RCC 7860 (cell line): ENCODE measurements at regions not wholly inside any gene's neighbourhood (a gene's known extent, or its start where the extent isn't known, plus 50 kb on each side); places are given as distances from the start of the nearest gene placed in this dataset.
"Not testable (repeated sequence)": the region's sequence is repeated elsewhere in the genome, so short reads cannot be mapped to it uniquely, and the experiment has no call there.

Experiments
- DNase-seq: peaks from one replicate; pipeline ENCODE4 v3.0.0-alpha.2; 2015; ENCODE audit warnings: low spot score
- FAIRE-seq: peaks from 2 replicates; lab custom pipeline; 2012; peaks lifted over from hg19 to GRCh38; lab: Jason Lieb, UNC

DNA sequence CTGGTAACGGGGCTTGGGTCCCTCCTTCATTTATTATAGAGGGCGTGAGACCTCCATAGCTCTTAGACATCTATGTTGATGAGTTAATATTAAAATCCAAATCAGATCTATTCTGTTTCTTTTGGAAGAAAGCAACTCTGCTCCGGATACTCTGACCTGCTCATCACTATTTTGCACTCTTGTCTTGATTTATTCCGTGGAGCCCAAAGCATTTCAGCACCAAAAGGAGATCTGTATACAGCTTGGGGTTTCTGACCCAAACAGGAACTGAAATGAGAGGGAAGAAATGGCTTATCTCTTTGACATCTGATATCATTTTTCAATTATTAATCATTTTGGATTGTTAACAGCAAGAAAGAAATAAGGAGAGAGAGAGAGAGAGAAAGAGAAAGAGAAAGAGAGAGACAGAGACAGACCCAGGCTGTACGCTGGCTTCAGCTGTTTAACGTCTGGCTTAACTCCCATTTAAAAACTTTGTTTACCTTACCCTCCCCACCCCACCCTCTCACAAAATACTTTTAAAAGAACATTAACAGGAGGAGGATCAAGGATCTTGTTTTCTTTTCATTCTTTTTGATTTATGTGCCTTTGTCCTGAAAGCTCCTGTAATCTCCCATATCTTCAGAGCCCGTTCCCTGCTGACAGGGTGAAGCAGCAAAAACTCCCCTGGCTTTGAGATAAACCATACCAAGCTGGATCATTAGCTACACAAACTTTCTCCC lies 231.4 kb upstream of the TUT7 start:
- FAIRE-seq (no peak), DNase-seq (no peak)

DNA sequence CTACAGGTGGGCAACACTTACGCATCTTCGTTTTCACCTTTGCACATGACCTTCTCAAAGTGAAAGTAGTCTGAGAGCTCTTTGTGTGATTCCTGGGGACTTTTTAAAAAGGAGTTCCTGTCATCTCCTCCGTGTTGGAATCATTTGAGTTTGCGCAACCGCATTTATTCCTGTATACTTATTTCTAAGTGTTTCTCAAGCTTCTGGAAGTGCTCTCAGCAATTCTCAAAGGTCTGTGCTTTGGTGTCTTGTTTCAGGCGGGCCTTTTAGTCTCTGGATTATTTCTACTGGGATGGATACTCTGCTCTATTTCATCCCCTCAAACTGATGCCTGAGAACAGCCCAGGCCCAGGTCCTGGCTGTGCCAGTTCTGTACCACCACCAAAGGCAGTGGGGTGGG lies 226.5 kb upstream of the TUT7 start:
- no peak for DNase-seq
- FAIRE-seq: no peak

DNA sequence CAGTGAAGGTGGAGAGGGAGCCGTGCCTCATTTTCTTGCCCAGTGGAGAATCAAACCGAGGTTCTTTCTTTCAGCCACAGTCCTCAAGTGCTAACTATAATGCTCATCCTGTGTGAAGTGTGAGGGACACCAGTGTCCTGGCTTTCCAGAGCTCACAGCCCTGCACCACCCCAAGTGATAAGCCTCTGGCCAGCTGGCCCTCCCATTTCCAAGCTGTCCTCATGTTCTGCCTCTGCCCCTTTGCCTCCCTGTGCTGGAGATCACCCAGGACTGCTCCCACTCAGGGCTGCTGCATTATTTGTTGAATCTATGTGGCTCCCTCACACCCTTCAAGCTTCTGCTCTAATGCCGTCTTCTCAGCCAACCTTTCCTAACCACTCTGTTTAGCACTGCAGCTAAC lies 224.5 kb upstream of the TUT7 start:
- FAIRE-seq: no peak

DNA sequence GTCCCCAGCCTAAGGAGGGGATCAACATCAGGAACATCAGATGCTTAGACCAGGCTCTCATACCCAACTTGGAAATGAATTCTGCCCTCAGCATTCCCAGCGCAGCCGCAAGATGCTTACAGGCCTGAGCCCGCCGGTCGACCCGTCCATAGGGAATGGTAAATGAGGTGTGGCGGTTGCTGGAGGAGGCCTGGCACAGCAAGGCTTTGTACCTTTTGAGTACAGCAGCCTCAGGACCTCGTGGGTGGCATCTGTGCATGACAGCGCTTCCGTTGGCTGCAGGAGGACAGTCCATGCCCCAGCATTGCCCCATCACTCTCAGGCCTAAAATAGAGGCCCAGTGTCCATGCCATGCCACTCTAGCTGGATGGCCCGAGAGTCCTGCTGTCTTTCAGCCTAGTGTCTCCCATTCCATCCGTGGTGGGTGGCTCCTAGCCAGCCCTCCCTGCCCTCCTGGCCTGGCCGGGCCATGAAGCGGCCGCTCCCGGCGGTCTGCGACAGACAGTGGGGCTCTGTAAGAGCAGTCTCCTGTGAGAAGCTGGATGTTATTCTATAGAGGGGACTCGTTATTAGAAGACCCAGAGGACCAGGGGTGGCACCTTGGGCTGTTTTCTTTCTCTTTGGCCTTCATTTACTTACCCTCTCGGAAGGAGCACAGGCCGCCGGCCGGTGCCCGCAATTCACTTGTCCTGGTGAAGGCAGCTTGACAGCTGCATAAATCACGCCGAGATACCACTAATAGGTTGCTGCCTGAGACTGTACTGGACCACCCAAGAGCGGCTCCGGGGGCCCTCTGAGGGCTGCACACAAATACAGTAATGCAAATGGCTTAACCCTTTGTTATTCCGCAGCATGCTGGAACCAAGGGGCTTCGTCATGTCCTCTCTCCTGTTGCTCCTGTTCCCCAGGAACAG lies 223.5 kb upstream of the TUT7 start:
- DNase-seq (no peak), FAIRE-seq (no peak)

More for the DNA sequence above, 224.5 kb upstream of the TUT7 start:
- DNase-seq: no peak

DNA sequence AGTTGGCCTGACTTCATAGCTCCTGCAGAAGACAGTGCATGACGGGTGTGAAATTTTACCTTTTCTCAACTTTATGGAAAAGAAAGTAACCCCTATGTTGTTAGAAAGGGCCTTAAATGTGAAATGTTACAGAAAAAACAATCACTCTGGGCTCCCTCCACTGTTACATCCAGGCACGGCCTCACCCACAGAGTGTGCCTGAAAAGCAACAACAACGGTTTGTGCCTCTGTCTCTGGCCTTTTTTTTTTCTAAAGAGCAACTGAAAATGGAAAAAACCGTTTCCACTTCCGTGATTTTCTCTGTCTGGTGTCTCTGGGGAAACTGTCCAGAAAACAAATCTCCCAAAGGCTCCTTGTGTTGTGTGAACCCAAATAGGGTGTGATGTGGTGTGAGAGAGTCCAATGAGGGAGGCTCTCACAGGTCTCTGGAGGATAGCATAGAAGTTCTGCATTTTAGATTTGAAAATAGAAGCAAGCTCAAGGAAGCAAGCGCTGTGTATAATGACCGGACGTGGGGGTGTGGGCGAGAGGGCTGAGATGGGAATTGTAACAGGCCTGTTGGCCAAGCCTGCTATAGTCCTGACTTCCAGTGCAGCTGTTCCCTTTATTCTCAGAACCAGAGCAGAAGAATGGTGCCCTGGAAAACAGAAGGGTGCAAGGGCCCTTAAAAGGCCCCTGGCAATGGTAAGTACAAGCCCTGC lies 221.8 kb upstream of the TUT7 start:
- no peak for FAIRE-seq
- DNase-seq: no peak

DNA sequence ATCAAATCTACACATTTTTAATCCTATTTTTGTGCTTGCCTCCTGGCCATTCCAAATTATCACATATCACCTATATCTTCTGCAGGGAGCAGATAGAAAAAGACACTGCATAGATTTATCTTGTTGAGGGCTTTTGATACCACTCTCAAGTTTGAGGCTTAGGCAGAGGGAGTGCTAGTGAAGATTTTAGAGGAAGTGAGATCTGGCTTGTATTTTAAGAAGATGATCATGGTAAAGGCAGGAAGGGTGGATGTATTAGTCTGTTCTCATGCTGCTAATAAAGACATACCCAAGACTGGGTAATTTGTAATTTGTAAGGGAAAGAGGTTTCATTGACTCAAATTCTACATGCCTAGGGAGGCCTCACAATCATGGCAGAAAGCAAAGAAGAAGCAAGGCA lies 220.9 kb upstream of the TUT7 start:
- FAIRE-seq (no peak), DNase-seq (no peak)

DNA sequence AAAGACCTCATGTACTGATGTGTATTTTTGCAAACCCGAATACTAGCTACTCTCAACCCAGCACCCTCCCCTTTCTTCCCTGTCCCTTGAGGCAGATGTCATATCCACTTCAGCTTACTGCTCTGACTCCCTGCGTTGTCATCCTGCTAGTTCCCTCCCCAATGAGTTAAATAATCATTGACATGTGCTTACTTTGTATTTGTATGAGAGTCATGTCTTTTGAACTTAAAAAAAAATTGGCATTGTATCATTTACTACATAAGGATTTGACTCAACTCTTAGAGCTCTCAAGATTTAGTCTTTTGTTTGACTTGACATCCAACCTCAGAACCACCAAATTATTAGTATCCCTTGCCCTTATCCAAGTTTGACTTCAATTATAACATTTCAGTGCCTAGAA lies 219.7 kb upstream of the TUT7 start:
- DNase-seq (no peak), FAIRE-seq (no peak)

DNA sequence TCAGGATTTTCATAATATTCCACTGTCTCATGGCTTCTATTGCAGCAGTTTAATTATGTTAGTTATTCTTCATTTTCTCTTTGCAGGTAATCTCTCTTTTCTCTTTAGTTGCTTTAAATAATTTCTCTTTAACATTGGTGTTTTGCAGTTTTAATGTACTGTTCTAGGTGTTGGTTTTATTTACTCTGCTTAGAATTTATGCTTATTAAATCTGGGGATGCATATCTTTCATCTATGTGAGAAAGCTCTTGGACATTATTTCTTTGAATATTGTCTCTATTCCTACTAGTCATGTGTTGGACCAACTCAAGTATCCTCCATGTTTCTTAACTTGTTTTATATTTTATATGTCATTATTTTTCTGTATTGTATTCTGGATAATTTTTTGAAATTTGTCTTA lies 218.7 kb upstream of the TUT7 start:
- FAIRE-seq: no peak
- DNase-seq: no peak

DNA sequence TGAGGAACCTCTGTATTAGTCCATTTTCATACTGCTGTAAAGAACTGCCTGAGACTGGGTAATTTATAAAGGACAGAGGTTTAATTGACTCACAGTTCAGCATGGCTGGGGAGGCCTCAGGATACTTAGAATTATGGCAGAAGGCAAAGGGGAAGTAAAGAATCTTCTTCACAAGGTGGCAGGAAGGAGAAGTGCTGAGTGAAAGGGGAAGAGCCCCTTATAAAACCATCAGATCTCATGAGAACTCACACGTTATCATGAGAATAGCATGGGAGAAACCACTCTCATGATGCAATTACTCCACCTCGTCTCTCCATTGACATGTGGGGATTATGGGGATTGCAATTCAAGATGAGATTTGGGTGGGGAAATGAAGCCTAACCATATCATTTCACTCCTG lies 211.4 kb upstream of the TUT7 start:
- not testable (repeated sequence) for DNase-seq, FAIRE-seq

DNA sequence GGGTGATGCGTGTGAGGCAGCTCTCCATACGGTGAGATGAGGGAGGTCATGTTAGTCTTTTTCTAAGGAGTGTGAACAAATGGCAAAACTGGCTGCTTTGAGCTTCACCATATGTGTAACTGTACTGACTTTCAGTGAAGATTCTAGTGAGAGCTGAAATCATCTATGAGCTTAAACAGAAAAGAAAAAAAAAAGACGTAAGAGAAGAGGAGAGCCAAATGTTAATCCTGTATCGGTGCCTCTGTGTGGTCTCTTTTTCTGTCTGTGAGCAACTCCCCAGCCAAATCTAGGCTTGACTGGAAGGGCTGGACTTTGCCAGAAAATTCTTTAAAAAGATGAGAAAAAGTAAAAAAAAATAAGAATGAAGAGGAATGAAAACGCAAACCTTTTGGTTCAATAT lies 209.7 kb upstream of the TUT7 start:
- FAIRE-seq (no peak), DNase-seq (no peak)

DNA sequence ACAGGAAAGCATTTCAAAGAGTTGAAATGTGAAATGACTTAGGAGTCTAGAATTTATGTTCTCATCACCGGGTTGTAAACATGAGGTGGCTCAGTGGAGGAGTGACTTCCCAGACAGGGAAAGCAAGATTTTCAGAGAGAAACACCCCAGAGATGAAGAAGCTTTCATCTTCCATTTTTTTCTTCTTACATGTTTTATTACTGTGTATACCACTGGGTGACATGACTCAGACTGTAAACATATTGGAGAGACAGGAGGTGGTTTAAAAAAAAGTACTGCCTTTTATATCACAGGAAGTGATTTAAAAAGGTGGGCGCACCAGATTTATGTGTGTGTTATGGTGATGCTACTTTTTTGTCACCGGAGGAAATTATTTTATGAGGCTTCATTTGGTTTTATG lies 209.1 kb upstream of the TUT7 start:
- no peak for FAIRE-seq
- no peak for DNase-seq

DNA sequence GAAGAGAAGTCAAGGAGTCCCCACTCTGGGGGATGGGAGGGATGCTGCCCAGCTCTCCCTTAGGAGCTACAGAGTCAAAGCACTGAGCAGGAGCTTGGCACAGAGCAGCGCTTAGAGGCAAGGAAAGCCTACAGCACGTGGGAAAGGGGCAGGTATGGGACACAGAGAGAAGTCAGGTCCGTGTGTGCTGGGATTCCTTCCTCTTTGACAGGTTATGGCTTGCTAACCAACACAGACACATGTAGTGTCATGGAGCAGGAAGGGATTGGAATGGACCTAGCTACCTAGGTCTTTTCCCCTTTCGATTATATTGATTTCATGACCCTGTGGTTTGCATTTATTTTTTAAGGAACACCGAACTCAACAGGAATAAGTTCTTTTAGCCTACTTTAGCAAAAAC lies 208.5 kb upstream of the TUT7 start:
- DNase-seq (no peak), FAIRE-seq (no peak)

DNA sequence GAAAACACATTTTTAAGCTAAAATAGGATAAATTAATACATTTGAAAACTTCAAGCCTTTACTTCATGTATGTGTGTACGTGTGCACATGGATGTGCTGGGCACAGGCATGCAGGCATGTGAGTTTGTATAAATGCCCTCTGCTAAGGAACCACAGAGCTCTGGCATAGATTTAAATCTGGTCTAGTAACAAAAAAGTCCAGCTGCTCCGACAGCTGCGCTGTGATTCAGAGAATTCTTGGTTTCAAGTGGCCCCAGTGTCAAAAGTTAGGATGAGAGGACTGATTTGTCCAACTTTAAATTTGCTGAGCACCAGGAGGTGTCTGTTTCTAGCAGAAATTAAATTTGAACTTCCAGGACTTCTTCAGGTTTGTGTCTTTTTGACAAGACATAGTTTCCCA lies 203.7 kb upstream of the TUT7 start:
- DNase-seq: no peak
- no peak for FAIRE-seq

DNA sequence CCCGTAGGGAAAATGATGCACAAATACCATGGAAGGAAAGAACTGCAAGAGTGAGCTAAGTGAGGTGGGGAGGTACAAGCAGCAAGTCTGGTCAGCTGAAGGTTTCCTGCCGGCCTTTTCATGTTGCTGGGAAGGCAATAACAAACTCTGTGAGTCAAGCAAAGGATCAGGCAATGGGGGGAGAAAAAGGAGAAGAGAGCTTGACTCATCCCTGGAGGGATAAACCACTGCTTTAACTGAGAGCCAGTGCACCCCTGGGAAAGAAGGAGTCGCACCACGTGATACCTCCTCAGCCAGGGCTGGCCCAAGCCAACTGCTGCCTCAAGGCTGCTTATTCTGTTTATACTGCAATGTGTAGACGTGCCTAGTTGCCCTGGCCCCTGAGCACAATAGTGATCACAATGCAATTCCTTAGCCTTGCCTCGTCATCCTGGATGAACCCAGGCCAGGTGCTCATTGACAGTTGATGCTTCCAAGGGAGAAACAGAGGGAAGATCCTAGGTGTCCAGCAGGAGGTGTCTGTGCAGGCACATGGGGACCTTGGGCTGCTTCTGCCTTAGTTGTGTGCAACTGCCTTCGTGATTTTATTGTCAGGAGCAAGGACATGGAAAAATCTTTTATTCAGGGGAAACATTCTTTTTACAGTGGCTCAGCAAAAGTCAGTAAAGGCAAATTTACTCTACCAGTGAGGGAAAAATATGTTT lies 203.0 kb upstream of the TUT7 start:
- FAIRE-seq (no peak), DNase-seq (no peak)

DNA sequence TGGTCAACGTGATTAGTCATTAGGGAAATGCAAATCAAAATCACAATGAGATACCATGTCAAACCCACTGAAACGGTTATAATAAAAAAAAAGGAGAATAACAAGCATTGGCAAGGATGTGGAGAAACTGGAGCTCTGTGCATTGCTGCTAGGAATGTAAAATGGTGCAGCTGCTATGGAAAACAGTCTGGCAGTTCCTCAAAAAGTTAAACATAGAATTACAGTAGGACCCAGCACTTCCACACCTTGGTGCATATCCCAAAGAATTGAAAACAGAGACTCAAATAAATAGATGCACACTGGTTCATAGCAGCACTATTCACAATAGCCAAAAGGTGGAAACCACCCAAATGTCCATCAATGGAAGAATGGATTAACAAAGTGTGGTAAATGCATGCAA lies 201.5 kb upstream of the TUT7 start:
- DNase-seq (no peak), FAIRE-seq (no peak)

DNA sequence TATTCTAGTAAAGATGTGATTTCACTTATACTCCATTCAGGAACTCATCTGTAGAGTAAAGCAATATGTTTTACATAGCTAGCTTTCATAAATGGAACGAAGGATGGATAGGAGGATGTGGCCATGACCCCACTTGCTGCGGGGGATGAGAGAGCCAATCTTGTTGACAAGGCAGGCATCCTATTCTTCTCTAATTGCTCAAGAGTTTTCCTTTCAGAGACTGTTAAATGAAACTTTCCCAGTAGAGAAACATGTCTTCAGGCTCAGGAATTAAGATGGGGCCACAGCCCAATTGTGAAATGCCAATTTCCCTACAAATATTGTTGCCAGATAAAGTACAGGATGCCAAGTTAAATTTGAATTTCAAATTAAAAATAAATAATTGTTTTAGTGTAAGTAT lies 196.2 kb upstream of the TUT7 start:
- DNase-seq: no peak

DNA sequence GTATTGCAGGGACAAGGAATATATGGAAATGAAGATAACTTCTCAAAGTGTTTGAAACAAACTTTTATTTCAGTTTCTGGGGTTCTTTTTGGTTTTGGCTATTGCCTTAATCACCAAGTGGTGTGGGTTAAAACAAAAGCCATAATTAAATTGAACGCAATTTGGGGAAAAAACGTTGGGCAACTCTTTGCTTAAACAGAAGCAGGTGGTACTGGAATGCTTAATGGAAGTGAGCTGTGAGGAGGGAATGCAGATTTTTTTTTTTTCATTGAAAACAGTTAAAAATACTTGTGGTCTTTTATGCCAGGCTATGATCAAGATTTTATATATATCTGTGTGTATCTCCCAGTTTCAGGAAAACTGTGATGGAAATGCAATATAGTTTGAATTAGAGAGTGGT lies 195.7 kb upstream of the TUT7 start:
- DNase-seq (no peak), FAIRE-seq (no peak)

More for the DNA sequence above, 196.2 kb upstream of the TUT7 start:
- FAIRE-seq: no peak

DNA sequence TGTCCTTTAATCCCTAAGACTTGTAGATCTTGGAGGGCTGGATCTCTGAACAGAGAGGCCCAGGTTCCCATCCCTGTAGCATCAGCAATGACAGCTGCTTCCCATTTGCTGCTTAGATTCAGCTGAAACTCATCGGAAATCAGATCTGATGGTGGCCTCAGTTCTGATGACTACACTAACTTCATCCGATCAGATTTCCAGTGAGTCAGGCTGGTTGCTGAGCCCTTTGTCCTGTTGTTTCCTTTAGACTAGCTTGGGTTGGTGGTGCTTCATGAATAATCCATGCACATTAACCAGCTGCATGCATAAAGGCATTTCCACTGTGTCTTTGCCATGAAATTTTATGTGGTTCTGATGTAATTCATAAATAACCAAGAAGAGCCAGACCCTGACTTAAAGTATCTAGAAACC lies 195.2 kb upstream of the TUT7 start:
- FAIRE-seq (no peak), DNase-seq (no peak)

DNA sequence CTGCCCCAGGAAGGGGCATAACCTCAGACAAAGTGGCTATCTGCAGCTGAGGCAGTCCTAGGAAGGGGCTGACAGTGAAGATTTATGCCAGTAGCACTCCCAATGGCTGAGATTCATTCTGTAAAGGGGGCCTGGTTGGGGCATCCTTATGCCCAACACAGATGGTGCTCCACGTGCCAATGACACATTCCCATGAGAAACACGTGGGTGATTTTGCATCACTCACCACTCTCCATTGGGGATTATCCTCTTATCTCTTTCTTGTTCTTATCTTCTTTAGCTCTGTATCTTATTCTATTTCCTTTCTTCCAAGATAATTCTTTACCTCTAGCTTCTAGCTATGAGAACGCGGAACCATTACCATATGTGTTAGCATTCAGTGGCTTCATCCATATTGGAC lies 194.0 kb upstream of the TUT7 start:
- FAIRE-seq: no peak
- no peak for DNase-seq

DNA sequence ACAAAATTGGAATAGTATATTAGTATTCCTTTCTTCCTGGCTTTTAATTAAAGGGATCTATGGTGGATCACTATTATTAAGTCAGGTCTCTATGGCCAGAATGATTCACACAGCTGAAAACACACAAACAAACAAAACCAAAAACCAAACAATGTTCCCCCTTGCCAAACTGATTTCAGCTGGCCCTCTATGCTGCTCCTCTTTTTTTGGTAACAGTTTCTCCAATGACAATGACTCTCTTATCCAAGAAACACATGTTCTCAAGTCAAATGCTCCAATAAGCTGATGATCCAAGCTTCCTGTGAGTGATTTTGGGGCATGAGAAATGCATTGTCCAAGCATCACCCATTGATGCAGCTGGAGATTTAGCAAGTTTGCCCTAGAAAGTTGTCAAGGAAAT lies 193.4 kb upstream of the TUT7 start:
- FAIRE-seq: no peak
- DNase-seq: no peak

DNA sequence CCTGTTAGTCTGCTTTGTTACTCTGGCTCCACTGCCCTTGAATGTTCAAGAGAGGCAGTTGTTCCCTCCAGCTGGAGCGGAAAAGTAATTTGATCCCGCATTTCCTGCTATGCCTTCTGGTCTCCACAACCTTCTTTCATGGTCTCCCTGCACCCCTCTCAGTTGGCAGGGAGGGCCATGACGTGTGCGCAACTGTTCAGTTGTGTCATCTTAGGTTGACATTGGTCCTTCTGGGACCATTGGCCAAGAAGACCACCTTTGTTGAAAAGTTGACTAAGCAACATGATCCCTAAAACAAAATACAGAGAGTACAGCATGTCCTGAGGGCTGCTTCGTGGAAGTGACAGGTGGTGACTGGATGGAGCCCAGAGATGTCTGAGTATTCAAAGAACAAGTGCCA lies 192.5 kb upstream of the TUT7 start:
- FAIRE-seq: no peak
- no peak for DNase-seq
